ENCODE measurements at regions not wholly inside any gene's neighbourhood (a gene's known extent, or its start where the extent isn't known, plus 50 kb on each side); places are given as distances from the start of the nearest gene placed in this dataset.
"Not testable (repeated sequence)": the region's sequence is repeated elsewhere in the genome, so short reads cannot be mapped to it uniquely, and the experiment has no call there.

DNA sequence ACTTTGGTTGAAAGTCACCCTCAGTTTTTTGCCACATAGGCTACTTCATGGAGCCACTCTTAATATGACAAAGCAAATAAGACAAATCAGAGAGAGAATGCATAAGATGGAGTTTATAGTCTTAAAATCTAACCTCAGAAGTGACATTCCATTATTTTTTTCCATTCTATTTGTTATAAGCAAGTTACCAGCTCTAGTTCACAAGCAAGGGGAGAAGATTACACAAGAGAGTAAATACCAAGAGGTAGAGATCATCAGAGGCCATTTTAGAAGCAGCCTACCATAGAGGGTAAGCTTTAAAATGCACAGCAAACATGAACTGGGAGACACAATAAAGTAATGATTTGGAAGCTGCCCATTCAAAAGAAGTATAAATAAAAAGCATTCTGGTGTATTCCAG is 651.3 kb upstream of the MEF2C start:
- no peak overlapping the region for H3K27ac ChIP-seq (ENCODE audit: low read depth in 1 of 2, low read length in 1 of 2)
- H3K4me1 ChIP-seq (ENCODE audit: control insufficient read depth in 5 of 5, insufficient read depth in 5 of 5, low read length in 5 of 5), result no peaks in the 10 kb centered on the region
- TF ChIP-seq, protein P1, sequence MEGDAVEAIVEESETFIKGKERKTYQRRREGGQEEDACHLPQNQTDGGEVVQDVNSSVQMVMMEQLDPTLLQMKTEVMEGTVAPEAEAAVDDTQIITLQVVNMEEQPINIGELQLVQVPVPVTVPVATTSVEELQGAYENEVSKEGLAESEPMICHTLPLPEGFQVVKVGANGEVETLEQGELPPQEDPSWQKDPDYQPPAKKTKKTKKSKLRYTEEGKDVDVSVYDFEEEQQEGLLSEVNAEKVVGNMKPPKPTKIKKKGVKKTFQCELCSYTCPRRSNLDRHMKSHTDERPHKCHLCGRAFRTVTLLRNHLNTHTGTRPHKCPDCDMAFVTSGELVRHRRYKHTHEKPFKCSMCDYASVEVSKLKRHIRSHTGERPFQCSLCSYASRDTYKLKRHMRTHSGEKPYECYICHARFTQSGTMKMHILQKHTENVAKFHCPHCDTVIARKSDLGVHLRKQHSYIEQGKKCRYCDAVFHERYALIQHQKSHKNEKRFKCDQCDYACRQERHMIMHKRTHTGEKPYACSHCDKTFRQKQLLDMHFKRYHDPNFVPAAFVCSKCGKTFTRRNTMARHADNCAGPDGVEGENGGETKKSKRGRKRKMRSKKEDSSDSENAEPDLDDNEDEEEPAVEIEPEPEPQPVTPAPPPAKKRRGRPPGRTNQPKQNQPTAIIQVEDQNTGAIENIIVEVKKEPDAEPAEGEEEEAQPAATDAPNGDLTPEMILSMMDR (IDR thresholded peaks at IDR 0.05; ENCODE audit: control extremely low read depth, extremely low read depth), result no peak
- no peak overlapping the region for H3K4me3 ChIP-seq
- H3K27me3 ChIP-seq (ENCODE audit: control insufficient read depth in 3 of 3, insufficient read depth in 3 of 3, low read length in 2 of 3), result no peaks in the 10 kb centered on the region
- no peaks in the 10 kb centered on the region for H3K36me3 ChIP-seq (ENCODE audit: control insufficient read depth in 4 of 4, insufficient read depth in 4 of 4, low read length in 4 of 4)
- no peak overlapping the region for H3K9ac ChIP-seq (ENCODE audit: insufficient read depth in 1 of 2, low read length in 2 of 2)
- DNase-seq, result no peak
- ATAC-seq (ENCODE audit: insufficient read depth, low FRiP score), result no peak
- no peaks in the 10 kb centered on the region for H3K9me3 ChIP-seq (ENCODE audit: control insufficient read depth in 4 of 4, insufficient read depth in 3 of 4, low read length in 3 of 4)

DNA sequence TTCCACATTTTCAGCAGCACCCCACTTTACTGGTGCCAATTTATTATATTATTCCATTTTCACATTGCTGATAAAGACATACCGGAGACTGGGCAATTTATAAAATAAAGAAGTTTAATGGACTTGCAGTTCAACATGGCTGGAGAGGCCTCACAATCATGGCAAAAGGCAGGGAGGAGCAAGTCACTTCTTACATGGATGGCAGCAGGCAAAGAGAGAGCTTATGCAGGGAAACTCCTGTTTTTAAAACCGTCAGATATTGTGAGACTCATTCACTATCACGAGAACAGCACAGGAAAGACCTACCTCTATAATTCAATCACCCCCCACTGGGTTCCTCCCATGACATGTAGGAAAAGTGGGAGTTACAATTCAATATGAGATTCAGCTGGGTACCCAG is 641.8 kb upstream of the MEF2C start:
- ATAC-seq (ENCODE audit: insufficient read depth, low FRiP score) (no peak), DNase-seq (no peak)
- 95 to 96% methylated on average over 3 of the region's 3 CpGs for WGBS, 2 donors
- H3K27ac ChIP-seq (ENCODE audit: low read depth in 1 of 2, low read length in 1 of 2), result no peak overlapping the region
- H3K9me3 ChIP-seq (ENCODE audit: control insufficient read depth in 4 of 4, insufficient read depth in 3 of 4, low read length in 3 of 4), result peaks cover 0 to 3% (median 0%) of the 10 kb centered on the region in 4 donors
- no peak overlapping the region for H3K9ac ChIP-seq (ENCODE audit: insufficient read depth in 1 of 2, low read length in 2 of 2)
- no peak overlapping the region for H3K4me3 ChIP-seq
- H3K36me3 ChIP-seq (ENCODE audit: control insufficient read depth in 4 of 4, insufficient read depth in 4 of 4, low read length in 4 of 4), result no peaks in the 10 kb centered on the region
- TF ChIP-seq, protein P1 (IDR thresholded peaks at IDR 0.05; ENCODE audit: control extremely low read depth, extremely low read depth), result no peak
- no peaks in the 10 kb centered on the region for H3K27me3 ChIP-seq (ENCODE audit: control insufficient read depth in 3 of 3, insufficient read depth in 3 of 3, low read length in 2 of 3)
- H3K4me1 ChIP-seq (ENCODE audit: control insufficient read depth in 5 of 5, insufficient read depth in 5 of 5, low read length in 5 of 5), result no peaks in the 10 kb centered on the region

DNA sequence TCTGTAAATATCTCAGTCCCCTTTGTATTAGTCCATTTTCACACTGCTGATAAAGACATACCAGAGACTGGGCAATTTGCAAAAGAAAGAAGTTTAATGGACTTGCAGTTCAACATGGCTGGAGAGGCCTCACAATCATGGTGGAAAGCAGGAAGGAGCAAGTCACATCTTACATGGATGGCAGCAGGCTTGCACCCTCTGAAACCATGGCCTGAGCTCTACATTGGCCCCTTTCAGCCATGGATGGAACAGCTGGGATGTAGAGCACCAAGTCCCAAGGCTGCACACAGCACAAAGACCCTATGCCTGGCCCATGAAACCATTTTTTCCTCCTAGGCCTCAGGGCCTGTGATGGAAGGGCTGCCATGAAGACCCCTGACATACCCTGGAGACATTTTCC is 640.9 kb upstream of the MEF2C start:
- not testable (repeated sequence) for H3K4me1 ChIP-seq (ENCODE audit: control insufficient read depth in 5 of 5, insufficient read depth in 5 of 5, low read length in 5 of 5); H3K9ac ChIP-seq (ENCODE audit: insufficient read depth in 1 of 2, low read length in 2 of 2); H3K9me3 ChIP-seq (ENCODE audit: control insufficient read depth in 4 of 4, insufficient read depth in 3 of 4, low read length in 3 of 4); ATAC-seq (ENCODE audit: insufficient read depth, low FRiP score); H3K36me3 ChIP-seq (ENCODE audit: control insufficient read depth in 4 of 4, insufficient read depth in 4 of 4, low read length in 4 of 4); H3K4me3 ChIP-seq; H3K27ac ChIP-seq (ENCODE audit: low read depth in 1 of 2, low read length in 1 of 2); H3K27me3 ChIP-seq (ENCODE audit: control insufficient read depth in 3 of 3, insufficient read depth in 3 of 3, low read length in 2 of 3); DNase-seq

DNA sequence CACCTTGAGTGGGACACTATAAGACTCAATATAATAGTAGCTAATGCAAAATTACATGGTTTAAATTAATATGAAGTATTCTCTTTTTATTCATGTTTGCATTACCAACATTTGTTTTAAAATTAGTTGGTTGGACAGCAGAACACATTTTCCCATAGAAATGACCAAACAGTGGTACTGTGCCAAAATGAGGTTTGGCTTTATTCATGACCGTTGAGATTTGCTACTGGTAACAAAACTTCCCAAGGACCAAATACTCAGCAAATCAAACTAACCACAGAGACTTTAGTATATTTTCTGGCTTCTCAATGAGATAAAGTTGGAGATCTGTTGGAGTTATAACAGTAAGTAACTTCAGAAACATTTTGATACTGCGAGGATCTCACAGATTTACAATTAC is 637.8 kb upstream of the MEF2C start:
- TF ChIP-seq, protein P1 (IDR thresholded peaks at IDR 0.05; ENCODE audit: control extremely low read depth, extremely low read depth), result no peak
- Histone ChIP-seq H3K9ac (ENCODE audit: insufficient read depth in 1 of 2, low read length in 2 of 2) (no peak overlapping the region), H3K4me1 (ENCODE audit: control insufficient read depth in 5 of 5, insufficient read depth in 5 of 5, low read length in 5 of 5) (no peaks in the 10 kb centered on the region), H3K27me3 (ENCODE audit: control insufficient read depth in 3 of 3, insufficient read depth in 3 of 3, low read length in 2 of 3) (no peaks in the 10 kb centered on the region), H3K9me3 (ENCODE audit: control insufficient read depth in 4 of 4, insufficient read depth in 3 of 4, low read length in 3 of 4) (peaks cover 0 to 3% (median 0%) of the 10 kb centered on the region in 4 donors), H3K36me3 (ENCODE audit: control insufficient read depth in 4 of 4, insufficient read depth in 4 of 4, low read length in 4 of 4) (no peaks in the 10 kb centered on the region), H3K27ac (ENCODE audit: low read depth in 1 of 2, low read length in 1 of 2) (no peak overlapping the region), H3K4me3 (no peak overlapping the region)
- DNase-seq, result no peak
- no peak for ATAC-seq (ENCODE audit: insufficient read depth, low FRiP score)
- WGBS, 2 donors, result 88 to 93% methylated on average over 2 of the region's 2 CpGs

Measured in lung (tissue), 11 donors.